HTR-8/SVneo (cell line): ENCODE measurements at regions not wholly inside any gene's neighbourhood (a gene's known extent, or its start where the extent isn't known, plus 50 kb on each side); places are given as distances from the start of the nearest gene placed in this dataset.

ENCODE experiments used
- DNase-seq: peaks from one replicate; pipeline ENCODE4 v3.0.0; 2011; ENCODE audit warnings: low spot score, mixed read lengths; ENCODE audit not compliant: insufficient read length
- FAIRE-seq: peaks from 2 replicates; lab custom pipeline; 2011; peaks lifted over from hg19 to GRCh38; lab: Jason Lieb, UNC

GRCh38 chr6:104253236-104253635 lies 606.5 kb downstream of the HACE1 start:
- FAIRE-seq (no peak), DNase-seq (no peak)

GRCh38 chr6:104252276-104252675 lies 607.4 kb downstream of the HACE1 start:
- FAIRE-seq = no peak
- DNase-seq = peak; percentile 0

GRCh38 chr6:104251651-104252050 lies 608.1 kb downstream of the HACE1 start:
- no peak for FAIRE-seq
- no peak for DNase-seq

- DNase-seq (no peak), FAIRE-seq (no peak)
These were observed 618.9 kb downstream of the HACE1 start for GRCh38 chr6:104240865-104241264.

GRCh38 chr6:104239971-104240370 lies 619.7 kb downstream of the HACE1 start:
- FAIRE-seq (no peak), DNase-seq (no peak)

- FAIRE-seq (no peak), DNase-seq (no peak)
These were observed 630.7 kb downstream of the HACE1 start for GRCh38 chr6:104229057-104229456.

GRCh38 chr6:104227508-104227907 lies 632.2 kb downstream of the HACE1 start:
- no peak for DNase-seq
- no peak for FAIRE-seq

- FAIRE-seq = no peak
These were observed 632.8 kb downstream of the HACE1 start for GRCh38 chr6:104226790-104227446.

GRCh38 chr6:104218116-104218515 lies 641.6 kb downstream of the HACE1 start:
- FAIRE-seq (no peak), DNase-seq (no peak)

More at GRCh38 chr6:104226790-104227446, 632.8 kb downstream of the HACE1 start:
- DNase-seq = no peak

GRCh38 chr6:104214901-104215300 lies 644.8 kb downstream of the HACE1 start:
- no peak for DNase-seq
- no peak for FAIRE-seq

GRCh38 chr6:104212977-104213668 lies 646.6 kb downstream of the HACE1 start:
- FAIRE-seq = no peak
- peak; percentile 7 for DNase-seq

GRCh38 chr6:104207635-104208034 lies 652.1 kb downstream of the HACE1 start:
- DNase-seq (no peak), FAIRE-seq (no peak)

GRCh38 chr6:104201557-104201956 lies 658.2 kb downstream of the HACE1 start:
- FAIRE-seq (no peak), DNase-seq (no peak)

- no peak for FAIRE-seq
- DNase-seq = no peak
These were observed 672.1 kb downstream of the HACE1 start for GRCh38 chr6:104187616-104188015.

GRCh38 chr6:104186831-104187230 lies 672.9 kb downstream of the HACE1 start:
- DNase-seq (no peak), FAIRE-seq (no peak)

- FAIRE-seq (no peak), DNase-seq (no peak)
These were observed 675.8 kb downstream of the HACE1 start for GRCh38 chr6:104183816-104184435.

GRCh38 chr6:104182811-104183210 lies 676.9 kb downstream of the HACE1 start:
- FAIRE-seq (no peak), DNase-seq (no peak)

- FAIRE-seq (no peak), DNase-seq (no peak)
These were observed 686.1 kb downstream of the HACE1 start for GRCh38 chr6:104173668-104174067.

- DNase-seq (no peak), FAIRE-seq (no peak)
These were observed 689.3 kb downstream of the HACE1 start for GRCh38 chr6:104170401-104170800.

GRCh38 chr6:104166055-104166668 lies 693.6 kb downstream of the HACE1 start:
- FAIRE-seq (no peak), DNase-seq (no peak)
